OCI-LY1 (cell line): ENCODE measurements at regions not wholly inside any gene's neighbourhood (a gene's known extent, or its start where the extent isn't known, plus 50 kb on each side); places are given as distances from the start of the nearest gene placed in this dataset.

Experiments used
- H2AFZ ChIP-seq: fragments of 200-600 bp; sonication (generic), shearing (Covaris generic); 2 replicates; pipeline ENCODE4 v1.6.0; 2014; ENCODE audit warnings: antibody characterized with exemption, mild to moderate bottlenecking, low read length
- H3F3A ChIP-seq: fragments of 200-600 bp; sonication (generic), shearing (Covaris generic); 2 replicates; pipeline ENCODE4 v1.6.0; 2014; ENCODE audit warnings: mild to moderate bottlenecking, antibody characterized with exemption, low read length, moderate library complexity; ENCODE audit not compliant: insufficient read depth
- H3K27ac ChIP-seq: fragments of 200-600 bp; sonication (generic); 2 replicates; pipeline ENCODE4 v1.5.1; 2014; ENCODE audit warnings: low read length, mixed run types, mild to moderate bottlenecking, low read depth; ENCODE audit not compliant: poor library complexity, severe bottlenecking
- H3K27me3 ChIP-seq: fragments of 200-600 bp; sonication (generic); 2 replicates; pipeline ENCODE4 v1.6.0; 2014; ENCODE audit warnings: antibody characterized with exemption, mild to moderate bottlenecking, low read length, moderate library complexity; ENCODE audit not compliant: insufficient read depth
- H3K36me3 ChIP-seq: fragments of 200-600 bp; sonication (generic); 2 replicates; pipeline ENCODE4 v1.6.1; 2014; ENCODE audit warnings: mild to moderate bottlenecking, antibody characterized with exemption, low read length, moderate library complexity, mixed read lengths; ENCODE audit not compliant: insufficient read depth
- H3K4me1 ChIP-seq: fragments of 200-600 bp; sonication (generic); 2 replicates; pipeline ENCODE4 v1.5.1; 2014; ENCODE audit warnings: mild to moderate bottlenecking, low read length, moderate library complexity; ENCODE audit not compliant: insufficient read depth, severe bottlenecking
- H3K4me2 ChIP-seq: fragments of 200-600 bp; sonication (generic), shearing (Covaris generic); 2 replicates; pipeline ENCODE4 v1.6.1; 2014; ENCODE audit warnings: low read length
- H3K4me3 ChIP-seq: fragments of 200-600 bp; sonication (generic); 2 replicates; pipeline ENCODE4 v1.5.1; 2014; ENCODE audit warnings: low read length, low read depth, mild to moderate bottlenecking, mixed read lengths; ENCODE audit not compliant: poor library complexity, severe bottlenecking
- H3K79me2 ChIP-seq: fragments of 200-600 bp; shearing (Covaris generic); 2 replicates; pipeline ENCODE4 v1.6.1; 2016; ENCODE audit warnings: mixed run types, low read length, mixed read lengths; ENCODE audit not compliant: insufficient read depth
- H3K9ac ChIP-seq: fragments of 200-600 bp; sonication (generic), shearing (Covaris generic); 2 replicates; pipeline ENCODE4 v1.6.1; 2014; ENCODE audit warnings: mild to moderate bottlenecking, low read length, mixed read lengths
- H3K9me2 ChIP-seq: fragments of 200-600 bp; sonication (generic), shearing (Covaris generic); 2 replicates; pipeline ENCODE4 v1.6.1; 2014; ENCODE audit warnings: low read depth, mild to moderate bottlenecking, low read length, mixed read lengths
- H3K9me3 ChIP-seq: fragments of 200-600 bp; shearing (Covaris generic); 2 replicates; pipeline ENCODE4 v1.6.1; 2014; ENCODE audit warnings: low read length, mixed read lengths
- H4K20me1 ChIP-seq: fragments of 200-600 bp; sonication (generic), shearing (Covaris generic); 2 replicates; pipeline ENCODE4 v1.6.0; 2016; ENCODE audit warnings: mild to moderate bottlenecking, low read length; ENCODE audit not compliant: insufficient read depth
- EZH2 ChIP-seq: fragments of 200-600 bp; sonication (generic), shearing (Covaris generic); IDR thresholded peaks from 2 replicates; pipeline ENCODE4 v1.8.0; 2017; ENCODE audit warnings: borderline replicate concordance, mixed run types, mild to moderate bottlenecking, antibody characterized with exemption, low read length, moderate library complexity, mixed read lengths
- TF ChIP-seq, protein P1 (sequence below): fragments of 200-600 bp; sonication (generic), shearing (Covaris generic); IDR thresholded peaks from 2 replicates; pipeline ENCODE4 v1.5.1; 2017; ENCODE audit warnings: mild to moderate bottlenecking, antibody characterized with exemption, low read length, moderate library complexity, mixed read lengths

DNA sequence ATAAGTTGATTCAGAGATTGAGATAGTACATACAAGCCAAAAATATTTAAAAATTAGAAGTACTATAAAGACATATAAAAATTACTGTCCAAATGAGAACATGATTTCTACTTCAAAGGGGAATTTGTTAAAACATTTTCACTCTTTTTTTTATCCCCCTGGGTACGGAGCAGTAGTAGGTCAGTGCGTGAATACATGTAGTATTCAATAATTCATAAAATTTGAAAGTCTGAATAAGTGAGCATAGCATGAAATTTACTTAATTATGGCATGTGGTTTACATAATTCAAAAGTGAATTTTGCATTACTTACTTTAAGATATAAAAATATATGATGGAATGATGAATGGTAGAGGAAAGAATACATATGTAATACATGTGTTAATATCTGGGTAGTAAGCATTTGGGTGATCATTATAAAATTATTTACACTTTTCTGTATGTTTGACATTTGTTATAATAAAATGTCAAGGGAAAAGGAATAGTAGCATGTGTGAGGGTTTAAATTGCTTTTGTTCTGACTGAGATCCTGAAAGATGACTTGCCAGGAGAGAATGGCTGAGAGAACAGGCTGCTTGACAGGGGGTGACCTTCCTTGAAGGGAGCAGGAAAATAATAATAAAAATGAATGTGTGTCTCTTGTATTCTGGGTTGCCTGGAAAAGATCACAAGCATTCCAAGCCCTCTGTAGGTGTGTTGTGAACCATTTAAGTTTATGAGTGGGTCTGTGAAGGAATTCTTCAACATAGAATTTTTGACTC, 1178.8 kb downstream of the ZPLD1 start:
- no peak for TF ChIP-seq EZH2

DNA sequence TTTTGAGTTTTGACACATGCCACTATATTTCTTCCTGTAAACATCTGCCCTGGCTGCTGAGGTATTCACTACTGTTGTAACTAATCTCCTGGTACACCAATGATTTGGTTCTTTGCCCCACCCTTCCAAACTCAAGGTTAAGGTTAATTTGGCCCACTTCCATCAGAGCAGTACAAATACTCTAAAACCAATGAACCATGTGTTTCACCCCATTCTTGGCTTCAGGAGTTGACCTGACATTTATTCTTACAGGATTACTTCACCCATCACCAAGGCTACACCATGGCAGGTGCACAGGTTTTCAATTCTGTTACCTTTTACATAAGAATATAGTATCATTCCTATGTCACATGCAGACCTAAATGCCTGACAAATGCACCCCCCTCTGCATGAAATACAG, 1179.9 kb downstream of the ZPLD1 start:
- TF ChIP-seq EZH2: no peak
- TF ChIP-seq, protein P1, sequence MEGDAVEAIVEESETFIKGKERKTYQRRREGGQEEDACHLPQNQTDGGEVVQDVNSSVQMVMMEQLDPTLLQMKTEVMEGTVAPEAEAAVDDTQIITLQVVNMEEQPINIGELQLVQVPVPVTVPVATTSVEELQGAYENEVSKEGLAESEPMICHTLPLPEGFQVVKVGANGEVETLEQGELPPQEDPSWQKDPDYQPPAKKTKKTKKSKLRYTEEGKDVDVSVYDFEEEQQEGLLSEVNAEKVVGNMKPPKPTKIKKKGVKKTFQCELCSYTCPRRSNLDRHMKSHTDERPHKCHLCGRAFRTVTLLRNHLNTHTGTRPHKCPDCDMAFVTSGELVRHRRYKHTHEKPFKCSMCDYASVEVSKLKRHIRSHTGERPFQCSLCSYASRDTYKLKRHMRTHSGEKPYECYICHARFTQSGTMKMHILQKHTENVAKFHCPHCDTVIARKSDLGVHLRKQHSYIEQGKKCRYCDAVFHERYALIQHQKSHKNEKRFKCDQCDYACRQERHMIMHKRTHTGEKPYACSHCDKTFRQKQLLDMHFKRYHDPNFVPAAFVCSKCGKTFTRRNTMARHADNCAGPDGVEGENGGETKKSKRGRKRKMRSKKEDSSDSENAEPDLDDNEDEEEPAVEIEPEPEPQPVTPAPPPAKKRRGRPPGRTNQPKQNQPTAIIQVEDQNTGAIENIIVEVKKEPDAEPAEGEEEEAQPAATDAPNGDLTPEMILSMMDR: no peak
- H3F3A ChIP-seq: no peaks in the 10 kb centered on the region
- H3K4me3 ChIP-seq: no peak overlapping the region
- no peaks in the 10 kb centered on the region for H3K27me3 ChIP-seq
- no peaks in the 10 kb centered on the region for H3K9me2 ChIP-seq
- no peaks in the 10 kb centered on the region for H4K20me1 ChIP-seq
- H3K79me2 ChIP-seq: no peaks in the 10 kb centered on the region
- H2AFZ ChIP-seq: no peak overlapping the region
- H3K4me2 ChIP-seq: no peak overlapping the region
- H3K4me1 ChIP-seq: no peaks in the 10 kb centered on the region
- no peak overlapping the region for H3K27ac ChIP-seq
- no peaks in the 10 kb centered on the region for H3K9me3 ChIP-seq
- H3K9ac ChIP-seq: no peak overlapping the region
- no peaks in the 10 kb centered on the region for H3K36me3 ChIP-seq

More for the DNA sequence above, 1178.8 kb downstream of the ZPLD1 start:
- no peak overlapping the region for H3K4me3 ChIP-seq
- no peaks in the 10 kb centered on the region for H3F3A ChIP-seq
- no peak overlapping the region for H3K27ac ChIP-seq
- no peaks in the 10 kb centered on the region for H3K79me2 ChIP-seq
- H3K4me2 ChIP-seq: no peak overlapping the region
- H3K9me2 ChIP-seq: no peaks in the 10 kb centered on the region
- H2AFZ ChIP-seq: no peak overlapping the region
- H3K36me3 ChIP-seq: no peaks in the 10 kb centered on the region
- H3K9ac ChIP-seq: no peak overlapping the region
- H3K4me1 ChIP-seq: no peaks in the 10 kb centered on the region
- no peaks in the 10 kb centered on the region for H3K9me3 ChIP-seq
- H3K27me3 ChIP-seq: no peaks in the 10 kb centered on the region
- no peaks in the 10 kb centered on the region for H4K20me1 ChIP-seq

DNA sequence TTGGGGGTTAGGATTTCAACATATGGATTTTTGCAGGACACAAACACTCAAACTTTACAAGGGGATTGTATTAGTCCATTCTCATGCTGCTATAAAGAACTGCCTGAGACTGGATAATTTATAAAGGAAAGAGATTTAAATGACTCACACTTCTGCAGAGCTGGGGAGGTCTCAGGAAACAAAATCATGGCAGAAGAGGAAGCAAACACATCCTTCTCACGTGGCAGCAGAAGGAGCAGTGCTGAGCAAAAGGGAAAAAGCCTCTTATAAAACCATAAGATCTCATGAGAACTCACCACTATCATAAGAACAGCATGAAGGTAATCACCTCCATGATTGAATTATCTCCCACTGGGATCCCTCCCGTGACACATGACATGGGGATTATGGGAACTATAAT, 1183.1 kb downstream of the ZPLD1 start:
- no peak overlapping the region for H2AFZ ChIP-seq
- H4K20me1 ChIP-seq: no peaks in the 10 kb centered on the region
- no peak overlapping the region for H3K9ac ChIP-seq
- no peaks in the 10 kb centered on the region for H3K9me3 ChIP-seq
- no peaks in the 10 kb centered on the region for H3K4me1 ChIP-seq
- H3K4me3 ChIP-seq: no peak overlapping the region
- H3K27ac ChIP-seq: no peak overlapping the region
- H3K4me2 ChIP-seq: no peak overlapping the region
- no peaks in the 10 kb centered on the region for H3K9me2 ChIP-seq
- no peaks in the 10 kb centered on the region for H3K79me2 ChIP-seq
- H3F3A ChIP-seq: no peaks in the 10 kb centered on the region
- no peaks in the 10 kb centered on the region for H3K27me3 ChIP-seq
- TF ChIP-seq, protein P1: no peak
- TF ChIP-seq EZH2: no peak
- no peaks in the 10 kb centered on the region for H3K36me3 ChIP-seq

DNA sequence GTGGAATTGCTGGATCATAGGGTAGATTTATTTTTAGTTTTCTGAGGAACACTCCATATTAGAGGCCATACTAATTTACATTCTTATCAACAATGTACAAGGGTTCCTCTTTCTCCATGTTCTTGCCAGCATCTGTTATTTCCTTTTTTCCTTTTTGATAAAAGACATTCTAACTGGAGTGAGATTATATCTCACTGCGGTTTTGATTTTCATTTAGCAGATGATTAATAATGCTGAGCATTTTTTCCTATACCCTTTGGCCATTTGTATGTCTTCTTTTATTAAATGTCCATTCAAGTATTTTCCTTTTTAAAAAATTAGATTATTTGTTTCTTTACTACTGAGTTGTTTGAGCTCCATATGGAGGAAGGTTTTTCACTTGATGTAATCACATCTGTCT, 1189.5 kb downstream of the ZPLD1 start:
- Histone ChIP-seq H3K36me3 (no peaks in the 10 kb centered on the region), H3K79me2 (no peaks in the 10 kb centered on the region), H2AFZ (no peak overlapping the region), H3F3A (no peaks in the 10 kb centered on the region), H3K9ac (no peak overlapping the region), H3K4me1 (no peaks in the 10 kb centered on the region), H4K20me1 (no peaks in the 10 kb centered on the region), H3K27ac (no peak overlapping the region), H3K9me2 (no peaks in the 10 kb centered on the region), H3K4me3 (no peak overlapping the region), H3K9me3 (no peaks in the 10 kb centered on the region), H3K4me2 (no peak overlapping the region), H3K27me3 (no peaks in the 10 kb centered on the region)
- TF ChIP-seq EZH2: no peak
- TF ChIP-seq, protein P1: no peak
